Endothelial cell of umbilical vein (primary cell): ENCODE measurements at regions not wholly inside any gene's neighbourhood (a gene's known extent, or its start where the extent isn't known, plus 50 kb on each side); places are given as distances from the start of the nearest gene placed in this dataset.

Experiments
- BruUV-seq: library from RNA; stranded (reverse); fragments of 400-500 nt; replicated peaks from 2 replicates; lab custom pipeline; 2021; lab: Mats Ljungman, UMichigan
- CTCF ChIA-PET: fragments of 300-600, 350-600 bp; sonication (Branson Sonifier 250); formaldehyde crosslinking; loops from one replicate; lab custom pipeline; 2021; ENCODE audit warnings: antibody characterized with exemption, inconsistent platforms; lab: Charles Lee
- POLR2A ChIA-PET: fragments of 300-600, 350-600 bp; sonication (Branson Sonifier 250); formaldehyde crosslinking; loops from one replicate; lab custom pipeline; 2021; ENCODE audit warnings: antibody characterized with exemption, inconsistent platforms; lab: Charles Lee
- DNase-seq: peaks from one replicate; pipeline ENCODE4 v3.0.0-alpha.2; 2011; ENCODE audit warnings: low read depth, low spot score
- FAIRE-seq: peaks from 2 replicates; lab custom pipeline; 2011; peaks lifted over from hg19 to GRCh38; lab: Jason Lieb, UNC
- H2AFZ ChIP-seq: 2 replicates; pipeline ENCODE4 v1.6.0; 2012; ENCODE audit warnings: low read depth, low read length, control low read depth, inconsistent platforms
- H3K27ac ChIP-seq: 2 replicates; pipeline ENCODE4 v1.5.1; 2011; ENCODE audit warnings: low read depth, mild to moderate bottlenecking, control low read depth, low read length, moderate library complexity; ENCODE audit not compliant: insufficient read depth
- H3K27me3 ChIP-seq, 2 experiments: 2 replicates each; pipeline versions ENCODE4 v1.6.0 to v1.6.1; 2011; ENCODE audit warnings: low read length in 2 of 2, mixed read lengths in 1 of 2; ENCODE audit not compliant: control insufficient read depth in 2 of 2, insufficient read depth in 2 of 2
- H3K36me3 ChIP-seq, 2 experiments: 2 replicates in 1 of 2; 3 replicates in 1 of 2; pipeline ENCODE4 v1.5.1; 2011; ENCODE audit warnings: low read length in 2 of 2, mild to moderate bottlenecking in 1 of 2, moderate library complexity in 1 of 2; ENCODE audit not compliant: control insufficient read depth in 2 of 2, insufficient read depth in 2 of 2; ENCODE audit errors: extremely low read depth in 1 of 2
- H3K4me1 ChIP-seq: 3 replicates; pipeline ENCODE4 v1.5.1; 2011; ENCODE audit warnings: mild to moderate bottlenecking, low read length; ENCODE audit not compliant: control insufficient read depth, insufficient read depth; ENCODE audit errors: extremely low read depth
- H3K4me2 ChIP-seq: 2 replicates; pipeline ENCODE4 v1.6.1; 2011; ENCODE audit warnings: low read length, control low read depth, mixed read lengths; ENCODE audit not compliant: insufficient read depth
- H3K4me3 ChIP-seq, 3 experiments: fragments of 200-600 bp in 1 of 3; sonication (generic), shearing (Covaris generic) in 1 of 3; replicated peaks in 1 of 3; 2 replicates each; pipeline ENCODE4 v1.5.1; 2011 to 2016; ENCODE audit warnings: control low read depth in 3 of 3, low read length in 3 of 3, mild to moderate bottlenecking in 2 of 3, inconsistent platforms in 1 of 3, low read depth in 1 of 3, moderate library complexity in 1 of 3; ENCODE audit not compliant: insufficient read depth in 1 of 3
- H3K79me2 ChIP-seq: 2 replicates; pipeline ENCODE4 v1.6.0; 2012; ENCODE audit warnings: low read length, inconsistent platforms; ENCODE audit not compliant: control insufficient read depth, insufficient read depth
- H3K9ac ChIP-seq: replicated peaks from 2 replicates; pipeline ENCODE3; 2011; ENCODE audit warnings: low read length, control low read depth; ENCODE audit not compliant: insufficient read depth; ENCODE audit errors: extremely low read depth
- H3K9me1 ChIP-seq: replicated peaks from 3 replicates; pipeline ENCODE4 v1.6.0; 2011; ENCODE audit warnings: mild to moderate bottlenecking, low read length; ENCODE audit not compliant: control insufficient read depth, insufficient read depth; ENCODE audit errors: extremely low read depth
- H3K9me3 ChIP-seq: replicated peaks from 2 replicates; pipeline ENCODE4 v1.5.1; 2012; ENCODE audit warnings: low read length, inconsistent platforms; ENCODE audit not compliant: control insufficient read depth, insufficient read depth
- H4K20me1 ChIP-seq: replicated peaks from 2 replicates; pipeline ENCODE3; 2011; ENCODE audit warnings: mild to moderate bottlenecking, low read length; ENCODE audit not compliant: control insufficient read depth, insufficient read depth; ENCODE audit errors: extremely low read depth
- CTCF ChIP-seq, 2 donors: IDR thresholded peaks; 1 replicate in 1 of 2; 2 replicates in 1 of 2; pipeline ENCODE4 v1.5.1; 2011; ENCODE audit warnings: low read length in 2 of 2, mild to moderate bottlenecking in 2 of 2, moderate library complexity in 2 of 2, control low read depth in 1 of 2, inconsistent platforms in 1 of 2, low read depth in 1 of 2; ENCODE audit not compliant: insufficient read depth in 1 of 2; ENCODE audit errors: extremely low read depth in 1 of 2
- EZH2 ChIP-seq: IDR thresholded peaks from 2 replicates; pipeline ENCODE4 v1.6.1; 2012; ENCODE audit warnings: borderline replicate concordance, low read depth, mild to moderate bottlenecking, moderate library complexity, low read length, inconsistent platforms; ENCODE audit not compliant: severe bottlenecking
- FOS ChIP-seq: IDR thresholded peaks from 2 replicates; pipeline ENCODE4 v1.6.1; 2011; ENCODE audit warnings: mild to moderate bottlenecking, low read length, moderate library complexity, borderline replicate concordance; ENCODE audit not compliant: insufficient read depth
- GATA2 ChIP-seq: IDR thresholded peaks from 2 replicates; pipeline ENCODE4 v1.7.0; 2011; ENCODE audit warnings: low read depth, mild to moderate bottlenecking, moderate library complexity, mixed read lengths, low read length; ENCODE audit not compliant: insufficient read length, insufficient read depth
- JUN ChIP-seq: IDR thresholded peaks from 2 replicates; pipeline ENCODE4 v1.6.1; 2011; ENCODE audit warnings: borderline replicate concordance, low read depth; ENCODE audit not compliant: insufficient read length, insufficient read depth
- MYC ChIP-seq: IDR thresholded peaks from one replicate; pipeline ENCODE4 v1.6.1; 2011; ENCODE audit warnings: mild to moderate bottlenecking, low read depth, low read length
- POLR2A ChIP-seq: IDR thresholded peaks from 2 replicates; pipeline ENCODE4 v1.6.1; 2012; ENCODE audit warnings: low read depth, mild to moderate bottlenecking, control low read depth, low read length
- POLR2AphosphoS5 ChIP-seq: IDR thresholded peaks from 2 replicates; pipeline ENCODE4 v1.6.1; 2012; ENCODE audit warnings: low read depth, mild to moderate bottlenecking, control low read depth, low read length, moderate library complexity; ENCODE audit not compliant: insufficient read depth
- dilution Hi-C: fragments of 300-500 bp; cut with MboI; formaldehyde crosslinking; loops from one replicate; pipeline ENCODE4 v1.15.0; 2019; ENCODE audit warnings: low sequenced_read_pairs; ENCODE audit not compliant: extremely low pct_ligation_motif_present
- intact Hi-C: fragments of 100-400 bp; cut with micrococcal nuclease; formaldehyde crosslinking; loops from one replicate; pipeline ENCODE4 v1.10.0; 2022
- TF ChIP-seq, protein P1 (sequence below): IDR thresholded peaks from 2 replicates; pipeline ENCODE4 v1.6.1; 2011; ENCODE audit not compliant: insufficient read depth, insufficient read length

GRCh38 chr9:118482306-118482705 is 778.1 kb downstream of the TLR4 start:
- no peaks in the 10 kb centered on the region for H3K9me1 ChIP-seq
- TF ChIP-seq CTCF (IDR thresholded peaks at IDR 0.05; ENCODE audit: extremely low read depth in 1 of 2, insufficient read depth in 1 of 2, low read depth in 1 of 2, low read length in 2 of 2) (no peak), GATA2 (no peak), MYC (no peak), JUN (no peak), FOS (no peak), EZH2 (no peak), POLR2AphosphoS5 (no peak), POLR2A (no peak)
- TF ChIP-seq, protein P1, sequence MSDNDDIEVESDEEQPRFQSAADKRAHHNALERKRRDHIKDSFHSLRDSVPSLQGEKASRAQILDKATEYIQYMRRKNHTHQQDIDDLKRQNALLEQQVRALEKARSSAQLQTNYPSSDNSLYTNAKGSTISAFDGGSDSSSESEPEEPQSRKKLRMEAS = no peak
- H2AFZ ChIP-seq = no peak overlapping the region
- no peaks in the 10 kb centered on the region for H3K79me2 ChIP-seq
- BruUV-seq = no TSS peak
- DNase-seq = no peak
- H3K27me3 ChIP-seq = no peaks in the 10 kb centered on the region
- H3K27ac ChIP-seq = no peak overlapping the region
- no peak for FAIRE-seq
- dilution Hi-C loops = no loop called here
- H4K20me1 ChIP-seq = no peaks in the 10 kb centered on the region
- CTCF ChIA-PET = no interaction called here
- H3K9me3 ChIP-seq = no peaks in the 10 kb centered on the region
- H3K9ac ChIP-seq = no peak overlapping the region
- intact Hi-C loops = no loop called here
- no peaks in the 10 kb centered on the region for H3K4me1 ChIP-seq
- no peak overlapping the region for H3K4me2 ChIP-seq
- no peak overlapping the region for H3K4me3 ChIP-seq
- POLR2A ChIA-PET = no interaction called here
- no peaks in the 10 kb centered on the region for H3K36me3 ChIP-seq
